GM18861 (cell line): ENCODE measurements at regions not wholly inside any gene's neighbourhood (a gene's known extent, or its start where the extent isn't known, plus 50 kb on each side); places are given as distances from the start of the nearest gene placed in this dataset.
A peak's percentile ranks its signal among the peaks of the same experiment; 100 is the strongest.
"Not testable (repeated sequence)": the region's sequence is repeated elsewhere in the genome, so short reads cannot be mapped to it uniquely, and the experiment has no call there.

Experiments used
- ATAC-seq: cut with Tn5 transposase; IDR thresholded peaks from one replicate; pipeline ENCODE4 v1.9.1; 2021; ENCODE audit not compliant: unreplicated experiment

DNA sequence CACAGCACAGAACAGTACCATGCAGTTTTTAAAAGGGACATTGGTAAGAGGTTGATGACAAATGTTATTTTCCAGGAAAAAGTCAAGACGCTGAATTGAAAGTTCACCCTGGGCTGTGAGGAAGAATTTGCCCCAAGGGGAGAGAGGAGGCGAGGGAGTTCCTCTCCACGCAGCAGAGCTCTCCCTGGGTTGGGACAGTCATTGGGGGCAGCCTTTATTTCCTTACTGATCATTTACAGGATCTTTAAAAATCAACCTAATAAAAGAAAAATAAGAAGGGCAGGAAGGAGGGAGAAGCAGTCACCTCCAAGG, 49.9 kb upstream of the WNT7B start:
- no peak for ATAC-seq

GRCh38 chr22:46027211-46028105, 50.5 kb upstream of the WNT7B start:
- no peak for ATAC-seq

- ATAC-seq = no peak
These were observed 51.4 kb upstream of the WNT7B start for GRCh38 chr22:46028106-46028991.

- no peak for ATAC-seq
These were observed 52.1 kb upstream of the WNT7B start for GRCh38 chr22:46029036-46029435.

DNA sequence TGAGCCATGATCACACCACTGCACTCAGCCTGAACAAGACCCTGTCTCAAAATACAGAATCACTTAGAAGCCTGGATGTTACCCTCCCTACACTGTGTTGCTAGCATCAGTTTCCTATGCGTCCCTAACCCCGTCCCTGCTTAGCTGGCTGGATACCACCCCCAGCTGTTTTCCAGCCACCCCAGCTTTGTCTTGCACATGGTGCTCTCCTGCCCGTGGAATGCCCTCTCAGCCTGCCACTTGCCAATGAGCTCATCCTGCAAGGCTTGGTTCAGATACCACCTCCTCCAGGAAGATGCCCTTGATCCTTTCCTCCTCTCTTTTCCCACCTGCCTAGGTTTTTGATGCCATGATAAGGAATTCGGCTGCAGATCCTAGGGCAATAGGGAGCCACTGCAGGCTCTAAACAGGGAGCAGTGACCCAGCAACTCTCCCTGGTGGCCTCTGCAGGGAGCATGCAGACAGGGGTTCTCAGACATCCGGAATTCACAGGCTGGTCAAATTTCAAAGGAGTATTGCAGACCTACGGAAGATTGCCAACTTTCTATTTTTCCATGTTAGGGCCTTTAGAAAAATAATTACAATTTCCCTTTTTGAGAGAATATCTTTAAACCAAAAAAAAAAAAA, 52.7 kb upstream of the WNT7B start:
- no peak for ATAC-seq

- no peak for ATAC-seq
These were observed 53.4 kb upstream of the WNT7B start for GRCh38 chr22:46030231-46030880.

GRCh38 chr22:46031066-46031465, 54.1 kb upstream of the WNT7B start:
- no peak for ATAC-seq

- no peak for ATAC-seq
These were observed 54.6 kb upstream of the WNT7B start for GRCh38 chr22:46031557-46031956.

DNA sequence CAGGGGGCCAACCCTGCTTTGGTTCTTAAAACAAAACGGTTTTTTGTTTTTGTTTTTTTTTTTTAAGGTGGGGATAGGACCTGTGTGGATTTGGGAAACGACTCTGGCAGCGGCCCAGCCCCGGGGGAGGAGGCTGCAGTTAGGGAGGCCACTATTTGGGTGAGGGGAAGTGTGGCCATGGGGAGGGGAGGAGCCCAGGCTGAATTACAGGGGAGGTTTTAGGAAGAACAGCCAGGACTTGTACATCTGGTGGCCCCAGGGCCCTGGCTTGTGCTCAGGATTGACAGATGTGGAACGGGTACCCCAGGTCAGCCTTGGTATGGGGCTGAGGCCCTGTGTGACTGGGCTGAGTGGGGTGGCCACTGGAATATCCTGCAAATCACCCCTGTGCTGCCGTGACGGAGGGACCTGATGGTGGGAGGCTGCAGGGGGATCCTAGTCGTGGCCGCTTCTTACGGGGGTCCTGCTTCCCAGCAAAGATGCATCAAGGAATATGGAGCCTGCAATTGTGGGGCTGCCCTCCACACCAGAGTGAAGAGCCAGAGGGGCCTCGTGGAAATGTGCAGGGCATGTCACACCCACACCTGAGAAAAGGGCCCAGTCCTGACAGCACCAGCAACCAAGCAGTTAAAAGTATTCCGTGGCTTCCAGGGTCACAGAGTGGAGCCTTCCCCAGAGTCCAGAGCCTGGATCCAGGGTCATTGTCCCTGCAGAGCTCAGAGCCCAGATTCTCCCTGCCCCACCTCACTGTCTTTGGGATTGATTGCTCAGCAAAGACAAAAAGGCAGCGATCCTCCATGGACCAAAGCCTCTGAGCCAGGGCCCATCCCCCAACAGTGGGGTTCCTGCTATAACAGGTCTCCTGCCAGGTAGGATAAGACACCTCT, 55.2 kb upstream of the WNT7B start:
- ATAC-seq = no peak

GRCh38 chr22:46033256-46034200, 56.6 kb upstream of the WNT7B start:
- no peak for ATAC-seq

- not testable (repeated sequence) for ATAC-seq
These were observed 57.5 kb upstream of the WNT7B start for GRCh38 chr22:46034480-46034879.

GRCh38 chr22:46035380-46035741, 58.4 kb upstream of the WNT7B start:
- ATAC-seq = no peak

GRCh38 chr22:46035742-46036557, 59.0 kb upstream of the WNT7B start:
- ATAC-seq = peak; percentile 83

DNA sequence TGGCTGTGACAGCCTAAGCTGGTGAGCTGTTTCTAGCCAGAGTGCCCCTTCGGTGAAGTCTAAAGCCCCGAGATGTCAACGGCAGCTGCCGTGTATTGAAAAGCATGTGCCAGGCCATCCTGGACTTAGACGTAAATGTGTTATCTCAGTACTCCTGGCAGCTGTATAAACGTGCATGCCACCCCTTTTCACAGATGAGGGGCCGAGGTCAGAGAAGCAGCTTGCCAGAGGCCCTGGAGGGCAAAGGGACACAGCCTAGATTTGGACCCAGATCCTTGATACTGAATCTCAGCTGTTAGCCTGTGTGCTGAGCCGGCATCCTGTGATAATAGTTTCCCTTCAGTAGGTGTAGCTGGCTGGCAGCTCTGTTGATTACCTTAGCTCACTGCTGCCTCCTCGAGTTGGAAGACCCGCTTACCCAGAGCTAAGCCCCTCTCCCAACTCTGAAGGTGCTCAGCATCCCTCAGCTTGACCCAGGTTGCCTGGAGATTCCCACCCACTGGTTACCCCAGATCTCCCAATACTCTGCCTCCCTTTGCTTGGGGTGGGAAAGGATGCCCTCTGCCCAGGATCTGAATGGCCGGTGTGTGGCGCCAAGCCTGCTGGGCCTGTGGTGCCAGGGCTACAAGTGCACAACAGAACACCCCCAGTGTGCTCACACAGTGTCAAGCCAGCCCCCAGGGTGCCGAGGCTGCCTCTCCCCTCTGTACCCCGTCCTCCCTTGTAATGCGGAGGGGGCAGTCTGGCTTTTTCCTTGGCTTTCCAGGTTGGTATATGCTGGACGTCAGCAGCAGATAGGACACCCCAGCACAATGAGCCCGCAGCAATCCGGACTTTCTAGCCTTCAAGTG, 59.8 kb upstream of the WNT7B start:
- ATAC-seq = no peak

DNA sequence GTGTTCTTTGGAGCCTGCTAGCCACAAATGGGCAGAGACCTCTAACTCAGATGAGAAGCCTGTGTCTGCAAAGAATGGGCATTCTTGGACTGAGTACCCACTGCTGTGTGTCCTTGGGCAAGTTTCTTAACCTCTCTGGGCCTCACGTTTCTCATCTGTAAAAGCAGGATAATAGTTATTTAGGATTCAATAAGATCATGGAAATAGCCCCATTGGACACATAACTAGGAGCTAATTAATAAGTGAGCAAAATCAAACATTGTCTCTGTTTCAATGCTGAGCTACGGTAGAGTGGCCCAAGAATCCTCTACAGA, 61.2 kb upstream of the WNT7B start:
- ATAC-seq = no peak

DNA sequence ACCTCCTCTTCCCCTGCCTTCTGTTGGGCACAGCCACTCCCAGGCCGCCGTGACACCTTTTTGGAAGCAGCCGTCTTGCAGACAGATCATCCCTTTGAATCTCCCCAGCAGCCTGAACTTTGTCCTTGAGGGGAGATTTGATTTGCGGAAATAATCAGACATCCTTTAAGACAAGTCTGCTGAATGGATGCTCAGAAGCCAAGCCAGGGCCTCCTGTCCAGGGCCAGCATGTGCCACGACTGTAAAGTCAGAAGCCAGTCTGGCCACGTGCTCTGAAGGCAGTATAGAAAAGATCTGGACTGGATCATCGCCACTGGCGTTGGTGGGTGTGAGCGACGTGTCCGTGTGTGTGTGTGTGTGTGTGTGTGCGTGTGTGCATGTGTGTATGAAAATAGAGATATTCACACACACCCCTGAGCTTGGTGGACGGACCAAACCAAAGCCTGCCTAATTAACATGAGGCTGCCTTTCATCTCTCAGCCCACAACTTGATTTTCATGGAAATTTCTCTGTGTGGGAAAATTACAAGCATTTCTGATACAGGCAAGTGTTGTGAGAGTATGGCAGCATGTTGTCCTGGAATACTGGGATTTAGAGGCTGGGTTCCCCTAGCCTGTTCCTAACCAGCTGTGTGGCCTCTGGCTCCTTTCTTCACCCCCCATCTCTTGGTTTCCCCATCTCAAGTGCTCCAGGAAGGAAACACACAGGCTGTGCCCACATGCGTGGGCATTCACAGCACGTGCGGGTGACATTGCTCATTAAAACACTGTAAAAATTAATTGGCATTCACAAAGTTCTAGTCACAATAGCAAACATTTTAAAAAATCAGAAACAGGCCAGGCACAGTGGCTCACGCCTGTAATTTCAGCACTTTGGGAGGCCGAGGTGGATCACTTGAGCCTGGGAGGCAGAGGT, 61.8 kb upstream of the WNT7B start:
- no peak for ATAC-seq

- no peak for ATAC-seq
These were observed 62.6 kb upstream of the WNT7B start for GRCh38 chr22:46039535-46039934.
